Trophoblast cell (in vitro differentiated cells and primary cell): ENCODE measurements at regions not wholly inside any gene's neighbourhood (a gene's known extent, or its start where the extent isn't known, plus 50 kb on each side); places are given as distances from the start of the nearest gene placed in this dataset.

Experiments used
- DNase-seq, 2 donors: peaks; one replicate each; pipeline ENCODE4 v3.0.0-alpha.2; 2016
- H2AFZ ChIP-seq: 2 replicates; pipeline ENCODE4 v1.6.1; 2013; ENCODE audit warnings: low read length, moderate library complexity, mild to moderate bottlenecking; ENCODE audit not compliant: insufficient read depth, poor library complexity
- H2AK5ac ChIP-seq: 2 replicates; pipeline ENCODE4 v1.6.1; 2013; ENCODE audit warnings: mild to moderate bottlenecking, low read length
- H2BK120ac ChIP-seq: 2 replicates; pipeline ENCODE4 v1.6.1; 2013; ENCODE audit warnings: low read length, mild to moderate bottlenecking, moderate library complexity; ENCODE audit not compliant: insufficient read depth, poor library complexity
- H2BK12ac ChIP-seq: 2 replicates; pipeline ENCODE4 v1.6.1; 2013; ENCODE audit warnings: mild to moderate bottlenecking, low read length, moderate library complexity
- H2BK5ac ChIP-seq: 2 replicates; pipeline ENCODE4 v1.6.1; 2013; ENCODE audit warnings: low read length, low read depth, moderate library complexity, mild to moderate bottlenecking; ENCODE audit not compliant: poor library complexity
- H3K14ac ChIP-seq: 2 replicates; pipeline ENCODE4 v1.6.1; 2013; ENCODE audit warnings: mild to moderate bottlenecking, low read length
- H3K18ac ChIP-seq: 2 replicates; pipeline ENCODE4 v1.6.1; 2013; ENCODE audit warnings: mild to moderate bottlenecking, low read length
- H3K23ac ChIP-seq: 2 replicates; pipeline ENCODE4 v1.6.1; 2013; ENCODE audit warnings: low read length
- H3K27ac ChIP-seq: 2 replicates; pipeline ENCODE4 v1.5.1; 2013; ENCODE audit warnings: low read depth, mild to moderate bottlenecking, inconsistent platforms, low read length, moderate library complexity
- H3K27me3 ChIP-seq: 2 replicates; pipeline ENCODE4 v1.6.1; 2013; ENCODE audit warnings: inconsistent platforms, mild to moderate bottlenecking, low read length, moderate library complexity; ENCODE audit not compliant: insufficient read depth
- H3K36me3 ChIP-seq, 2 experiments: 1 replicate in 1 of 2; 2 replicates in 1 of 2; pipeline ENCODE4 v1.6.1; 2013; ENCODE audit warnings: low read length in 2 of 2, mild to moderate bottlenecking in 2 of 2, moderate library complexity in 1 of 2; ENCODE audit not compliant: insufficient read depth in 2 of 2, control insufficient read depth in 1 of 2
- H3K4ac ChIP-seq: 2 replicates; pipeline ENCODE4 v1.6.1; 2013; ENCODE audit warnings: low read depth, mild to moderate bottlenecking, low read length, moderate library complexity
- H3K4me1 ChIP-seq, 2 experiments: 1 replicate in 1 of 2; 2 replicates in 1 of 2; pipeline ENCODE4 v1.6.1; 2013; ENCODE audit warnings: low read length in 2 of 2, mild to moderate bottlenecking in 2 of 2, moderate library complexity in 1 of 2; ENCODE audit not compliant: insufficient read depth in 2 of 2, control insufficient read depth in 1 of 2
- H3K4me2 ChIP-seq: 2 replicates; pipeline ENCODE4 v1.6.1; 2013; ENCODE audit warnings: inconsistent platforms, mild to moderate bottlenecking, low read length, moderate library complexity
- H3K4me3 ChIP-seq: 2 replicates; pipeline ENCODE4 v1.5.1; 2013; ENCODE audit warnings: mild to moderate bottlenecking, low read depth, low read length, inconsistent platforms
- H3K79me1 ChIP-seq: one replicate; pipeline ENCODE4 v1.6.1; 2013; ENCODE audit warnings: low read length
- H3K79me2 ChIP-seq: 2 replicates; pipeline ENCODE4 v1.6.1; 2013; ENCODE audit warnings: low read length, mild to moderate bottlenecking; ENCODE audit not compliant: control insufficient read depth, insufficient read depth, poor library complexity
- H3K9ac ChIP-seq: 2 replicates; pipeline ENCODE4 v1.6.1; 2013; ENCODE audit warnings: mild to moderate bottlenecking, low read length
- H3K9me3 ChIP-seq: 2 replicates; pipeline ENCODE4 v1.6.1; 2013; ENCODE audit warnings: low read depth, mild to moderate bottlenecking, control low read depth, inconsistent platforms, low read length; ENCODE audit not compliant: insufficient read depth
- H4K12ac ChIP-seq: 2 replicates; pipeline ENCODE4 v1.6.1; 2013; ENCODE audit warnings: low read depth, mild to moderate bottlenecking, low read length, moderate library complexity
- H4K8ac ChIP-seq: 2 replicates; pipeline ENCODE4 v1.6.1; 2013; ENCODE audit warnings: low read depth, mild to moderate bottlenecking, low read length, moderate library complexity
- H4K91ac ChIP-seq: one replicate; pipeline ENCODE4 v1.6.1; 2013; ENCODE audit warnings: low read depth, mild to moderate bottlenecking, low read length, moderate library complexity
- WGBS: extraction: QIAGEN DNeasy Blood & Tissue Kit; methylation state at CpG from one replicate; pipeline ENCODE4 v1.1.7; 2013; ENCODE audit warnings: missing lambda C conversion rate; ENCODE audit not compliant: insufficient read length, insufficient coverage; ENCODE audit errors: extremely low coverage; 5-methylcytosine and 5-hydroxymethylcytosine counted together

GRCh38 chr18:41529093-41529492 lies 425.9 kb upstream of the PIK3C3 start:
- Histone ChIP-seq H3K4me1 (no peaks in the 10 kb centered on the region), H3K79me2 (no peaks in the 10 kb centered on the region), H4K12ac (no peak overlapping the region), H3K23ac (no peak overlapping the region), H4K8ac (no peak overlapping the region), H3K79me1 (no peaks in the 10 kb centered on the region), H2BK120ac (no peak overlapping the region), H3K9me3 (no peaks in the 10 kb centered on the region), H3K4me2 (no peak overlapping the region), H3K14ac (no peak overlapping the region), H2BK12ac (no peak overlapping the region), H3K4ac (no peak overlapping the region), H3K27me3 (no peaks in the 10 kb centered on the region), H3K18ac (no peak overlapping the region), H3K36me3 (no peaks in the 10 kb centered on the region), H3K9ac (no peak overlapping the region), H2AK5ac (no peak overlapping the region), H2BK5ac (no peak overlapping the region), H3K4me3 (no peak overlapping the region), H3K27ac (no peak overlapping the region), H2AFZ (no peak overlapping the region), H4K91ac (no peak overlapping the region)
- DNase-seq, result no peak
- WGBS, result no CpG with 5 or more reads among the region's 2 CpGs

GRCh38 chr18:41526054-41526453 lies 429.0 kb upstream of the PIK3C3 start:
- no peak overlapping the region for H3K23ac ChIP-seq
- H3K4me1 ChIP-seq, result no peaks in the 10 kb centered on the region
- H4K8ac ChIP-seq, result no peak overlapping the region
- no peak overlapping the region for H3K18ac ChIP-seq
- H2BK120ac ChIP-seq, result no peak overlapping the region
- no peak overlapping the region for H4K12ac ChIP-seq
- H3K9me3 ChIP-seq, result no peaks in the 10 kb centered on the region
- H3K9ac ChIP-seq, result no peak overlapping the region
- no peak overlapping the region for H2BK12ac ChIP-seq
- H3K27me3 ChIP-seq, result no peaks in the 10 kb centered on the region
- no peak overlapping the region for H3K14ac ChIP-seq
- H3K4ac ChIP-seq, result no peak overlapping the region
- H2BK5ac ChIP-seq, result no peak overlapping the region
- no peak overlapping the region for H2AFZ ChIP-seq
- DNase-seq, result no peak
- H3K4me3 ChIP-seq, result no peak overlapping the region
- no CpG with 5 or more reads among the region's 1 CpG for WGBS
- H3K36me3 ChIP-seq, result no peaks in the 10 kb centered on the region
- no peak overlapping the region for H2AK5ac ChIP-seq
- no peak overlapping the region for H3K27ac ChIP-seq
- H4K91ac ChIP-seq, result no peak overlapping the region
- no peaks in the 10 kb centered on the region for H3K79me2 ChIP-seq
- no peaks in the 10 kb centered on the region for H3K79me1 ChIP-seq
- no peak overlapping the region for H3K4me2 ChIP-seq

- Histone ChIP-seq H3K36me3 (no peaks in the 10 kb centered on the region), H3K9ac (no peak overlapping the region), H4K12ac (no peak overlapping the region), H3K4me3 (no peak overlapping the region), H3K18ac (no peak overlapping the region), H2AFZ (no peak overlapping the region), H3K4me1 (no peaks in the 10 kb centered on the region), H2BK12ac (no peak overlapping the region), H3K4me2 (no peak overlapping the region), H3K4ac (no peak overlapping the region), H2BK5ac (no peak overlapping the region), H3K9me3 (no peaks in the 10 kb centered on the region), H2BK120ac (no peak overlapping the region), H4K91ac (no peak overlapping the region), H3K79me1 (no peaks in the 10 kb centered on the region), H3K23ac (no peak overlapping the region), H2AK5ac (no peak overlapping the region), H4K8ac (no peak overlapping the region), H3K27me3 (no peaks in the 10 kb centered on the region), H3K27ac (no peak overlapping the region), H3K79me2 (no peaks in the 10 kb centered on the region), H3K14ac (no peak overlapping the region)
- no peak for DNase-seq
- no CpG with 5 or more reads among the region's 2 CpGs for WGBS
Measured at GRCh38 chr18:41524674-41525470, 430.2 kb upstream of the PIK3C3 start.

GRCh38 chr18:41517142-41517541 lies 437.9 kb upstream of the PIK3C3 start:
- Histone ChIP-seq H3K4me1 (no peaks in the 10 kb centered on the region), H3K18ac (no peak overlapping the region), H3K4me3 (no peak overlapping the region), H2AK5ac (no peak overlapping the region), H3K36me3 (no peaks in the 10 kb centered on the region), H3K27ac (no peak overlapping the region), H3K27me3 (no peaks in the 10 kb centered on the region), H3K79me2 (no peaks in the 10 kb centered on the region), H2BK5ac (no peak overlapping the region), H3K23ac (no peak overlapping the region), H4K8ac (no peak overlapping the region), H3K9ac (no peak overlapping the region), H2AFZ (no peak overlapping the region), H3K4ac (no peak overlapping the region), H3K9me3 (no peaks in the 10 kb centered on the region), H3K79me1 (no peaks in the 10 kb centered on the region), H2BK12ac (no peak overlapping the region), H4K12ac (no peak overlapping the region), H3K4me2 (no peak overlapping the region), H3K14ac (no peak overlapping the region), H2BK120ac (no peak overlapping the region), H4K91ac (no peak overlapping the region)
- DNase-seq, result no peak
